PC-3 (cell line): ENCODE measurements at regions not wholly inside any gene's neighbourhood (a gene's known extent, or its start where the extent isn't known, plus 50 kb on each side); places are given as distances from the start of the nearest gene placed in this dataset.

Source experiments
- EZH2 ChIP-seq: fragments of 300-600 bp; sonication (generic); IDR thresholded peaks from one replicate; pipeline ENCODE4 v1.6.1; 2017; ENCODE audit warnings: antibody characterized with exemption, mild to moderate bottlenecking, low read length; ENCODE audit not compliant: unreplicated experiment
- TF ChIP-seq, protein P1 (sequence below): fragments of 300-600 bp; sonication (generic); conservative IDR thresholded peaks from 2 replicates; pipeline ENCODE4 v1.5.1; 2017; ENCODE audit warnings: antibody characterized with exemption, low read depth, mild to moderate bottlenecking, low read length

DNA sequence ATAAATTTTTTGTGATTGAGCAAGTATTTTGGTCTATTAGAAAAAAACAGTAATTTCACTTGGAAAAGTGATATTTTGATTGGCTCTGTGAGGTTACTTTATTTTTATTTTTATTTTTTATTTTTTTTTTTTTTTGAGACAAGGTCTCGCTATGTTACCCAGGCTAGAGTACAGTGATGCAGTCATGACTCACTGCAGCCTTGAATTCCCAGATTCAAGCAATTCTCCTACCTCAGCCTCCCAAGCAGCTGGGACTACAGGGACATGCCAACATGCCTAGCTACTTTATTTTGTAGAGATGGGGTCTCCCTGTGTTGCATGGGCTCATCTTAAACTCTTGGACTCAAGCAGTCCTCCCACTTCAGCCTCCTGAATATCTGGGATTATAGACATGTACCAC lies 60.9 kb upstream of the MGAT5 start:
- TF ChIP-seq, protein P1, sequence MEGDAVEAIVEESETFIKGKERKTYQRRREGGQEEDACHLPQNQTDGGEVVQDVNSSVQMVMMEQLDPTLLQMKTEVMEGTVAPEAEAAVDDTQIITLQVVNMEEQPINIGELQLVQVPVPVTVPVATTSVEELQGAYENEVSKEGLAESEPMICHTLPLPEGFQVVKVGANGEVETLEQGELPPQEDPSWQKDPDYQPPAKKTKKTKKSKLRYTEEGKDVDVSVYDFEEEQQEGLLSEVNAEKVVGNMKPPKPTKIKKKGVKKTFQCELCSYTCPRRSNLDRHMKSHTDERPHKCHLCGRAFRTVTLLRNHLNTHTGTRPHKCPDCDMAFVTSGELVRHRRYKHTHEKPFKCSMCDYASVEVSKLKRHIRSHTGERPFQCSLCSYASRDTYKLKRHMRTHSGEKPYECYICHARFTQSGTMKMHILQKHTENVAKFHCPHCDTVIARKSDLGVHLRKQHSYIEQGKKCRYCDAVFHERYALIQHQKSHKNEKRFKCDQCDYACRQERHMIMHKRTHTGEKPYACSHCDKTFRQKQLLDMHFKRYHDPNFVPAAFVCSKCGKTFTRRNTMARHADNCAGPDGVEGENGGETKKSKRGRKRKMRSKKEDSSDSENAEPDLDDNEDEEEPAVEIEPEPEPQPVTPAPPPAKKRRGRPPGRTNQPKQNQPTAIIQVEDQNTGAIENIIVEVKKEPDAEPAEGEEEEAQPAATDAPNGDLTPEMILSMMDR, result no peak
- no peak for TF ChIP-seq EZH2
